Right renal cortex interstitium (tissue), 3 donors: ENCODE measurements at regions not wholly inside any gene's neighbourhood (a gene's known extent, or its start where the extent isn't known, plus 50 kb on each side); places are given as distances from the start of the nearest gene placed in this dataset.

Experiments
- DNase-seq, 3 donors: peaks; one replicate each; pipeline ENCODE4 v3.0.0-alpha.2; 2013; ENCODE audit warnings: low read depth in 3 of 3, low spot score in 2 of 3

- no peak for DNase-seq
Measured at GRCh38 chr1:25028587-25028906, 98.5 kb upstream of the RUNX3 start.

GRCh38 chr1:25027822-25028586, 97.9 kb upstream of the RUNX3 start:
- no peak for DNase-seq

DNA sequence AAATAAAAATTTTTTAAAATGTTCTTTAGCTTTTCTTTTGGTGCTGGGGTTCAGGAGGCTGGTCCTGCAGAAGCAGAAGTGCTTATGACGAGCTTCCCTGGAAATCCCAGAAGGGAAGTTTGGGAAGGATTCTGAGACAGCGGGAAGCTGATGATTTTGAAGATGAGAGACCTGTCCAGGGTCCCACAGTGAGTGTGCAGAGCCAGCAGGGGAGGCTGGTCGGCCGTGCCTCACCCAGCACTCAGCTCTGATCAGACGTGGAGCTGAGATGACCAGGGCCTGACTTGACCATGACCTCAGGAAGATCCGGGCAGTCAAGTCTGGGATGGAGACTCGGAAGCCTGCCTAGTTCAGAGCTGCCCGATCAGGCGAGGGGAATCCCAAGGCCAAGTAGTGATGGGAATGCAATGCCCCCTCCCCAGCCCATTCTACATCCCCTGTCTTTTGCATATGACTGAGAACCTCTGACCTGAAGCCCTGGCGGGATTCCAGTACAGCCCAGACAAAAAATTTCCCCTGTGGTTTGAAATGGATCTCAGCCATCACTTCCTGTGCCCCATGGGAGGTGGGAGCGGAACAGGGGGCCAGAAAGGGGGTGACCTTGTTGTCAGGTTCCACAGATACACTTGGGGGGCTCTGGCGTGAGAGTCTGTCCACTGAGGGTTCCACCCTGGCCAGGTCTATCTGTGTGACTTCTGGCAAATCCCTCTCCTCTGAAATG, 96.8 kb upstream of the RUNX3 start:
- DNase-seq: no peak

- DNase-seq: no peak
Measured at GRCh38 chr1:25026304-25026703, 96.2 kb upstream of the RUNX3 start.

DNA sequence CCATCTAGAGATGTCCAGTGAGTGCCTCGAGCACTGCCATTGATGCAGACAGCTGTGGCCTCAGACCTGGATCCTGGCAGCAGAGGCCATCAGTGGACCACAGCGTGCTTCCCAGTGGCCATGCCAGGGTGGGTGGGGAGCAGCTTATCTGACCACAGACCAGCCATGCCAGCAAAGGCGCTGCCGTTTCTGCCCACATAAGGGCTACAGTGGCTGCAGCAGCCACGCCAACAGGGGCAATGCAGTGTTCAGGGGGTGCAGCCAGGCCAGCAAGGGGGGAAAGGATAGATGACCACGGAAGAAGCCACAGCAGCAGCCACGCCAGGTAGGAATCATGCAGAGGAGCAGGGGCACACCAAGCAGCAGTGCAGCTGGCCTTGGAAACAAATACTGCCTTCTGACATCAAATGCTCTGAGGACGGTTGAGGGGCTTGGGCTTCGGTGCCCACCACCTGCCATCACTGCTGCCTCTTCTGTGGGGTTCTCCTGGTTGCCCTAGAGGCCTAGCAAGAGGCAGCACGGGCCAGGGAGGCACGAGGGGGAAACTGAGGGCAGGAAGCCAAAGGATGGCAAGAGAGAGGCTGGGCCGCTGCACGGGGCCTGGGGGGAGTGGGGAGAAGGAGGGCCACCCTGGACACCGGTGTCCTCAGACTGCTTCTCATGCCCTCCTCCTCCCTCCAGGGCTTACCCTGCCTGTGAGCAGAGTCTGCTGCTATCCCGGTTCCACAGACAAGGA, 94.7 kb upstream of the RUNX3 start:
- DNase-seq: no peak

DNA sequence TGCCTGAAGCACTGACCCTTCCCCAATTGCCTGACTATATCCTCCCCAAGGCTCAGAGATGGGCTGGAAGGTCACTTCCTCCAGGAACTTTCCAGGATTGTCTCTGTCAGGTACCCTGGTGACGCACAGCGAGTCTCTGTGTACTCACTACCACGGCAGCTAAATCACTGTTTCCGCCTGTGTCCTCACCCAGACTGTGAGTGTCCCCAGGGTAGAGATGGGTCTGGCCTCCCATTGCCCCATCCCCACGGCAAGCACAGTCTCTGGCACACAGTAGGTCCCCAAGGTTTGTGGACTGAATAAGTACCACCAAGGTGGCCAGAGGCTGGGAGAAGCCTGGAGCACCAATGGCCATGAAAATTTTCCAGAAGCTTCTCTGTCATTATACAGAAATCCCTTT, 93.8 kb upstream of the RUNX3 start:
- no peak for DNase-seq

DNA sequence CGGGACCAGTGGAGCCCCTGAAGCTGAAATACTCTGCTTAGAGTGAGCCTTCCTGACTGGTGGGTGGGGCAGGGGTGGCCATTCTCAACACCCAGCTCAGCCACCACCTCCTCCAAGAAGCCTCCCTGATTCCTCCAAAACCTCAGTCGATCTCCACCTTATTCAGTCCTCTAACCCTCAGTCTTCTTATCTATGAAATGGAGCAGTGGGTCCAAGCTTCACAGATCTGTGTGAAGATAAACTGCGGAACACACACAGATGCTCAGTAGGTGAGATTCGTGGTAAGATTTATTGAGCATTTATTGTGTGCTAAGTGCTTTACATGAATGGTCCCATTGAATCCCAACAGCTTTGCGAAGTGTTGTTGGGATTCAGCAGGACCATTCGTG, 93.1 kb upstream of the RUNX3 start:
- no peak for DNase-seq

GRCh38 chr1:25022361-25023189, 92.5 kb upstream of the RUNX3 start:
- no peak for DNase-seq

GRCh38 chr1:25021591-25022215, 91.6 kb upstream of the RUNX3 start:
- DNase-seq: no peak

- no peak for DNase-seq
Measured at GRCh38 chr1:25020851-25021590, 90.9 kb upstream of the RUNX3 start.

DNA sequence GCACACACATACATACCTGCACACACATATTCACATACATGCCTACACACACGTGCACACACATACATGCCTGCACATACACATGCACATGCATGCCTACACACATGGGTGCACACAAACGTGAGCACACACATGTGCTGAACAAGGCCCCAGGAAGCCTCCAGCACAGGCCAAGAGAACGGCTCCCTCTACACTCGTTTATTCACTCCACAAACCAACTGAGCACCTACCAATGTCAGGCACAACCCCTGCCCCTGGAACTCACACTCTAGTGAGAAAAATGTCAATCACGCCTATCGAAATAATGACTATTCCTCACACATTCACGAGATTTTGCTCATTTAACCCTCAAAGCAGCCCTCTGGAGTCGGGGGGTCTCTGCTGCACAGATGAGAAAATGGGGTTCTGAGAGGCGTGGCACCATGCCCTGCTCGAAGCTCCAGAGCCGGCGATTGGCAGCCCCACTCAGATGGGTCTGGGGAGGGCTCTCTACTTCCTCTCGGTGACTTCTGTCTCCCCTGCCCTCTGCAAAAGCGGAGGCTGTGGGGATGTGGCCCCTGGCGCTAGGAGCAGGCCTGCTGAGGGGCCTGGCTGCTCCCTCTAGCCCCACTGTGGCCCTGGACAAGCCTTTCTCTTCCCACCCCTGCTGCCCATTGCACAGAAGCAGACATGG, 90.2 kb upstream of the RUNX3 start:
- DNase-seq: no peak

DNA sequence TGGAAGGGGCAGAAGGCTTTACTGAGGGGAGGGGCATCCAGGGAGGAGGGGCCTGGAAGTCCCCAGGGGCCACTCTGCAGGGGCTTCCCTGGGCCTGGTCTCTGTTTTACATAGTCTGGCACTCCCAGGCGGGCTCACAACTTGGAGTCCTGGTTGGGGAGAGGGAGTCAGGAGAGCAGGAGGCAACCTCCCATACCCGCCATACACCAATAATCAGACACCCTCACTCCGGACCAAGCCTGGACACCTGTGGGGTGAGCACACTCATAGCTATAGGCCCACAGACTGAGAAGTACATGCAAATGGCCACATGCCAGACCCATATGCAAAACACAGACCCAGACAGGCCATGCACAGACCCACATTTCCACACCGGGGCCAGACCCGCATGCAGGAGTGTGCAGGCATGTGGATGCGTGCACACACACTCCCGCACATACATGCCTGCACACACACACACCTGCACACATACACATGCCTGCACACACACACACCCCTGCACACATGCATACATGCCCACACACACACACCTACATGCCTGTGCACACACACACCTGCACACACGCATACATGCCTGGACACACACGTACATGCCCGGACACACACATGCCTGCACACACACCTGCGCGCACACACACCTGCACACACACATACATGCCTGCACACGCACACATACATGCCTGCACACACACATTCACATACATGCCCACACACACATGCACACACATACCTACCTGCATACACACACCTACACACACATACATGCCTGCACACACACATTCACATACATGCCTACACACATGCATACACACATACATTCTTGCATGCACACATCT, 89.5 kb upstream of the RUNX3 start:
- no peak for DNase-seq

- DNase-seq: no peak
Measured at GRCh38 chr1:25018943-25019336, 88.9 kb upstream of the RUNX3 start.

DNA sequence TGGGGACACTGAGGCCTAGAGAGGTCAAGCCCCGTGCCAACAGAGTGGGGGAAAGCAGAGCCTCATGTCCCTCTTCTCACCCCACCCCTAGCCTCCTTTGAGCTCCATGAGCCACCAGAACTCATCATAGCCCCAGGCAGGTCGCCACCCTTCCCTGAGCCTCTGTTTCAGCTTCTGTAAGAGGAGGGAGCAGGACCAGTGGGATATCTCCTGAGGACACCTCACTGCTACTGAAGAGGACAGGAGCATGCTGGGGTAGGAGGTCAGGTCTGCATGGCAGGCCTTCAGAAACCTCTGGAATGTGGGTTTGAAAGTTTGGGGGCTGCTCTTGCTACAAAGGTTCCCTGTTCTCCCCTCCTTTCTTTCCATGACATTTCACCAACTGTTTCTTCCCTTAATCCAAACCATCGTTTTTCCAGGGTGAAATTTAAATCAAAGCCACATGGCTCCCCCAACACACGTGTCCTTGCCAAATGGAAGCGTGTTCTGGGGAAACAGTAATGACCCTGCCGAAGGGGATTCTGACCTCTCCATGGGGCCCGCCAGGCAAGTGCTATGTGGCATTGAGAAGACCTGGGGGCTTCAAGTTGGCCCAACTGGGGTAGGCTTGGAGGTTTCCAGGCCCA, 88.1 kb upstream of the RUNX3 start:
- no peak for DNase-seq

DNA sequence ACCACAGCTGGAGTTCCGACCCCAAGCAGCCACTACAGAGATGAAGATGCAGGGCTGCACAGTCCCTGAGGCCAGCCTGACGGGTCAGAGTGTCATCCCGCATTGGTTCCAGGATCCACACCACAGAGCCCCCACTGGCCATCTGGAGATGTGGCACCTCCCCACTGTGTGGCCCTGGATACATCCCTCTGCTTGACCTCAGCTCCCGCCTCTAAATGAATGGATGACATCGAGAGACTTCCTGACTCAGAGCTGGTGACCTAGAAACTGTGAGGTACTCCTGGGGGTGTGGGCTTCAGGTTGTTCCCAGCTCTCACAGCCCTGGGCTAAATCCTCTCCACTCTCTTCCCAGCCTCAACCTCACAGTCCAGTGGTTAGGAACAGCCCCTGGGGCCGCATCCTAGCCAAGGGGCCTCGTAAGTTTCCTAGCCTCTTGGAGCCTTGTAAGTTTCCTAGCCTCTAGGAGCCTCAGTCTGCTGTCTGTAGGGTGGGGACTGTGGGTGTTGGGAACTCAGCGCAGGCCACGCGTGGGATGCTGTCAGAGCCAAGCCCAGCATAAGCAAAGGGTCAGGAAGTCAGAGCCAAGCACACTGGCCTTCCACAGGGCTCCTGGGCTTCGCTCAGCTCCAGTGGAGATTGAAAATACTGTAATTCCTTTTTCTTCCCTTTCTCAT, 87.5 kb upstream of the RUNX3 start:
- DNase-seq: no peak

GRCh38 chr1:25012966-25013962, 83.2 kb upstream of the RUNX3 start:
- DNase-seq: no peak
